ENCODE measurements at regions not wholly inside any gene's neighbourhood (a gene's known extent, or its start where the extent isn't known, plus 50 kb on each side); places are given as distances from the start of the nearest gene placed in this dataset.

DNA sequence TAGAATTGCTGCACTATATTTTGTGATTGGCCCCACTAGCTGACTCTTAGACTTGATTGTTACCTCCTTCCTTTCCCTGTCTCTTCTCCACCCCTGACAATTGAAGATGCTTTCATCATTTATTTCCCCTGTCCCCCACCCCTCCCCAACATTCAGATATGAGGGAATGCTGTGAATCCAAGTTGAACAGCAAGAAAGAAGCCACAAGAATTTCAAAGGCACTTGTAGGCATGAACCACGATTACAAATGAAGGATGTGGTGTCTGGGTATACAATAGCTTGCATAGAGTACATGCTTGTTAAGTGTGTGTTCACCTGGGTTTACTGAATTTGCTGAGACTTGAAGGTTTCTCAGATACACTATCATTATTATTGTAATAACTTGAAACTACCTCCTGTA is 78.3 kb upstream of the TRIO start:
- TF ChIP-seq, protein P1, sequence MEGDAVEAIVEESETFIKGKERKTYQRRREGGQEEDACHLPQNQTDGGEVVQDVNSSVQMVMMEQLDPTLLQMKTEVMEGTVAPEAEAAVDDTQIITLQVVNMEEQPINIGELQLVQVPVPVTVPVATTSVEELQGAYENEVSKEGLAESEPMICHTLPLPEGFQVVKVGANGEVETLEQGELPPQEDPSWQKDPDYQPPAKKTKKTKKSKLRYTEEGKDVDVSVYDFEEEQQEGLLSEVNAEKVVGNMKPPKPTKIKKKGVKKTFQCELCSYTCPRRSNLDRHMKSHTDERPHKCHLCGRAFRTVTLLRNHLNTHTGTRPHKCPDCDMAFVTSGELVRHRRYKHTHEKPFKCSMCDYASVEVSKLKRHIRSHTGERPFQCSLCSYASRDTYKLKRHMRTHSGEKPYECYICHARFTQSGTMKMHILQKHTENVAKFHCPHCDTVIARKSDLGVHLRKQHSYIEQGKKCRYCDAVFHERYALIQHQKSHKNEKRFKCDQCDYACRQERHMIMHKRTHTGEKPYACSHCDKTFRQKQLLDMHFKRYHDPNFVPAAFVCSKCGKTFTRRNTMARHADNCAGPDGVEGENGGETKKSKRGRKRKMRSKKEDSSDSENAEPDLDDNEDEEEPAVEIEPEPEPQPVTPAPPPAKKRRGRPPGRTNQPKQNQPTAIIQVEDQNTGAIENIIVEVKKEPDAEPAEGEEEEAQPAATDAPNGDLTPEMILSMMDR (IDR thresholded peaks at IDR 0.05): no peak
- TF ChIP-seq POLR2A (IDR thresholded peaks at IDR 0.05): no peak

Measured in thyroid gland (tissue), 4 donors.